ENCODE measurements at regions not wholly inside any gene's neighbourhood (a gene's known extent, or its start where the extent isn't known, plus 50 kb on each side); places are given as distances from the start of the nearest gene placed in this dataset.

GRCh38 chr5:143534761-143535154 lies 131.3 kb upstream of the NR3C1 start:
- no peak for DNase-seq (ENCODE audit: low read depth in 2 of 2)

GRCh38 chr5:143533978-143534760 lies 130.7 kb upstream of the NR3C1 start:
- DNase-seq (ENCODE audit: low read depth in 2 of 2), result no peak
- no peak overlapping the region for H3K9ac ChIP-seq (ENCODE audit: insufficient read depth, low read length)
- no peak overlapping the region for H3K4me3 ChIP-seq (replicated peaks in 1 of 4; ENCODE audit: control extremely low read depth in 1 of 4, insufficient read depth in 1 of 4, low read depth in 3 of 4, low read length in 4 of 4)
- TF ChIP-seq CTCF (conservative IDR thresholded peaks at IDR 0.05 in 1 of 2, IDR thresholded peaks at IDR 0.05 in 1 of 2; ENCODE audit: low read depth in 1 of 2, low read length in 2 of 2) (no peak), EZH2 (IDR thresholded peaks at IDR 0.05; ENCODE audit: low read length, missing control alignments) (no peak)
- no peaks in the 10 kb centered on the region for H3K27me3 ChIP-seq (ENCODE audit: control insufficient read depth, insufficient read depth, low read length)
- H2AFZ ChIP-seq (ENCODE audit: low read length), result no peak overlapping the region
- H3K79me2 ChIP-seq (ENCODE audit: control insufficient read depth, insufficient read depth, low read length), result no peaks in the 10 kb centered on the region
- no peaks in the 10 kb centered on the region for H3K9me3 ChIP-seq (ENCODE audit: control insufficient read depth, insufficient read depth, low read depth, low read length)
- no peak overlapping the region for H3K27ac ChIP-seq (ENCODE audit: insufficient read depth, low read length)
- peaks cover 12% of the 10 kb centered on the region for H3K4me1 ChIP-seq (ENCODE audit: control insufficient read depth, extremely low read depth, insufficient read depth, low read length)
- no peaks in the 10 kb centered on the region for H3K36me3 ChIP-seq (ENCODE audit: control insufficient read depth, insufficient read depth, low read length)
- no peaks in the 10 kb centered on the region for H4K20me1 ChIP-seq (ENCODE audit: control insufficient read depth, extremely low read depth, insufficient read depth, low read length)
- H3K4me2 ChIP-seq (ENCODE audit: extremely low read depth, insufficient read depth, low read length), result no peak overlapping the region

More at GRCh38 chr5:143534761-143535154, 131.3 kb upstream of the NR3C1 start:
- Histone ChIP-seq H3K4me3 (replicated peaks in 1 of 4; ENCODE audit: control extremely low read depth in 1 of 4, insufficient read depth in 1 of 4, low read depth in 3 of 4, low read length in 4 of 4) (no peak overlapping the region), H3K4me1 (ENCODE audit: control insufficient read depth, extremely low read depth, insufficient read depth, low read length) (peaks cover 12% of the 10 kb centered on the region), H3K27me3 (ENCODE audit: control insufficient read depth, insufficient read depth, low read length) (no peaks in the 10 kb centered on the region), H3K4me2 (ENCODE audit: extremely low read depth, insufficient read depth, low read length) (no peak overlapping the region), H2AFZ (ENCODE audit: low read length) (no peak overlapping the region), H4K20me1 (ENCODE audit: control insufficient read depth, extremely low read depth, insufficient read depth, low read length) (no peaks in the 10 kb centered on the region), H3K79me2 (ENCODE audit: control insufficient read depth, insufficient read depth, low read length) (no peaks in the 10 kb centered on the region), H3K9ac (ENCODE audit: insufficient read depth, low read length) (no peak overlapping the region), H3K9me3 (ENCODE audit: control insufficient read depth, insufficient read depth, low read depth, low read length) (no peaks in the 10 kb centered on the region), H3K27ac (ENCODE audit: insufficient read depth, low read length) (no peak overlapping the region), H3K36me3 (ENCODE audit: control insufficient read depth, insufficient read depth, low read length) (no peaks in the 10 kb centered on the region)
- TF ChIP-seq EZH2 (IDR thresholded peaks at IDR 0.05; ENCODE audit: low read length, missing control alignments), result no peak
- no peak for TF ChIP-seq CTCF (conservative IDR thresholded peaks at IDR 0.05 in 1 of 2, IDR thresholded peaks at IDR 0.05 in 1 of 2; ENCODE audit: low read depth in 1 of 2, low read length in 2 of 2)

GRCh38 chr5:143533475-143533874 lies 130.0 kb upstream of the NR3C1 start:
- no peak overlapping the region for H2AFZ ChIP-seq (ENCODE audit: low read length)
- peaks cover 12% of the 10 kb centered on the region for H3K4me1 ChIP-seq (ENCODE audit: control insufficient read depth, extremely low read depth, insufficient read depth, low read length)
- no peak overlapping the region for H3K4me3 ChIP-seq (replicated peaks in 1 of 4; ENCODE audit: control extremely low read depth in 1 of 4, insufficient read depth in 1 of 4, low read depth in 3 of 4, low read length in 4 of 4)
- no peak overlapping the region for H3K27ac ChIP-seq (ENCODE audit: insufficient read depth, low read length)
- H3K36me3 ChIP-seq (ENCODE audit: control insufficient read depth, insufficient read depth, low read length), result no peaks in the 10 kb centered on the region
- H3K9ac ChIP-seq (ENCODE audit: insufficient read depth, low read length), result no peak overlapping the region
- no peak for DNase-seq (ENCODE audit: low read depth in 2 of 2)
- H3K27me3 ChIP-seq (ENCODE audit: control insufficient read depth, insufficient read depth, low read length), result no peaks in the 10 kb centered on the region
- H3K79me2 ChIP-seq (ENCODE audit: control insufficient read depth, insufficient read depth, low read length), result no peaks in the 10 kb centered on the region
- H3K9me3 ChIP-seq (ENCODE audit: control insufficient read depth, insufficient read depth, low read depth, low read length), result no peaks in the 10 kb centered on the region
- H3K4me2 ChIP-seq (ENCODE audit: extremely low read depth, insufficient read depth, low read length), result no peak overlapping the region
- H4K20me1 ChIP-seq (ENCODE audit: control insufficient read depth, extremely low read depth, insufficient read depth, low read length), result no peaks in the 10 kb centered on the region
- TF ChIP-seq EZH2 (IDR thresholded peaks at IDR 0.05; ENCODE audit: low read length, missing control alignments), result no peak
- no peak for TF ChIP-seq CTCF (conservative IDR thresholded peaks at IDR 0.05 in 1 of 2, IDR thresholded peaks at IDR 0.05 in 1 of 2; ENCODE audit: low read depth in 1 of 2, low read length in 2 of 2)

Measured in fibroblast of lung (primary cell).